Urothelium cell line (cell line): ENCODE measurements at regions not wholly inside any gene's neighbourhood (a gene's known extent, or its start where the extent isn't known, plus 50 kb on each side); places are given as distances from the start of the nearest gene placed in this dataset.
A peak's percentile ranks its signal among the peaks of the same experiment; 100 is the strongest.

Experiments
- DNase-seq: peaks from one replicate; pipeline ENCODE4 v3.0.0; 2011; ENCODE audit warnings: low spot score, mixed read lengths
- FAIRE-seq: peaks from 2 replicates; lab custom pipeline; 2011; peaks lifted over from hg19 to GRCh38; lab: Jason Lieb, UNC

DNA sequence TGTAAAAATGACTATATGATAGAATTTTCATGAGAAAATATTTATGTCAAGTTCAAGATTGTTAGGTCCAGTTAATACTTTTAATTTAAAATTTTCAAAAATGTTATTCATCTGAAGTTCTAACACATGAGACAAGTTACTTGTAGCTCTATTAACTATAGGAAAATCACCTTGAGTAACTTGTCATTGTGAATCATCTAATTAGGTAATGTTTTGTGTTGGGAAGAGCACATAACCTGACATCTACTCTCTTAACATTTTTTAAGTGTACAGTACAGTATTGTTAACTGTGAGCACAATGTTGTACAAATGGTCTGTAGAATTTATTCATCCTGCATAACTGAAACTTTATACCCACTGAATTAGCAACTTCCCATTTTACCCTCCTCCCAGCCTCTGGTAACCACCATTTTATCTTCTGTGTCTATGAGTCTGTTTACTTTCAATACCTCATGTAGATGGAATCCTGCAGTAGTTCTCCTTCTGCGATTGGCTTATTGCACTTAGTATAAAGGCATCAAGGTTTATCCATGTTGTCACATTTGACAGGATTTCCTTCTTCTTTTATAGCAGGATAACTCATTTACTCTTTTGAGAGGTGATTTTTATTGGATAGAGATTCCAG, 54.6 kb downstream of the ARL4A start:
- no peak for FAIRE-seq

DNA sequence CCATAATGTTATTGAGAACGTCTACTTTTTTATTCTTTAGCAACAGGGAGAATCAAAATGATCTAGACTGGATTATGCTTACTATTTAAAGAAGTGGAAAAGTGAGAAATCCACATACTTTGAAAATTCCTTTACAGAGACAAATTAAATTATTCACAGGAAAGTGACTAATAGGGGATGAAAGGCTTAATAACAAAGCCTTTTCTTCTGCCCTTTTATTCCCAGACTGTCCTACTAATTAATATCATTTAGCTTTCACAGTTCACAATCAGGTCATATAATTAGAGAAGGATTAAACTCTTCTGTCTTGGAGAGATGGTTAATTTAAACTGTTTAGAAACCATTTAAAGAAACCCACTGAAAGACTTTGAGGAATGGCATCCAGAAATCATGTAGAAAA, 58.8 kb downstream of the ARL4A start:
- no peak for DNase-seq
- FAIRE-seq, result no peak

More for the DNA sequence above, 54.6 kb downstream of the ARL4A start:
- DNase-seq, result no peak

DNA sequence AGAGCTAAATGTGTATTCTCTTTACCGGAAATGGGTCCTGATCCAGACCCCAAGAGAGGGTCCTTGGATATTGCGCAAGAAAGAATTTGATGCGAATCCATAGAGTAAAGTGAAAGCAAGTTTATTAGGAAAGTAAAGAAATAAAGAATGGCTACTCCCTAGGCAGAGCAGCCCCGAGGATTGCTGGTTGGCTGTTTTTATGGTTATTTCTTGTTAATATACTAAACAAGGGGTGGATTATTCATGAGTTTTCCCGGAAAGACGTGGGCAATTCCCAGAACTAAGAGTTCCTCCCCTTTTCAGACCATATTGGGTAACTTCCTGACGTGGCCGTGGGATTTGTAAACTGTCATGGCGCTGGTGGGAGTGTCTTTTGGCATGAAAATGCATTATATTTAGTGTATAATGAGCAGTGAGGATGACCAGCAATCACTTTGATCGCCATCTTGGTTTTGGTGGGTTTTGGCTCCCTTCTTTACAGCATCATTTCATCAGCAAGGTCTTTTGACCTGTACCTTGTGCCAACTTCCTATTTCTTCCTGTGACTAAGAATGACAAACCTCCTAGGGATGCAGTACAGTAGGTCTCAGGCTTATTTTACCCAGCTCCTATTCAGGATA, 60.4 kb downstream of the ARL4A start:
- FAIRE-seq, result no peak

DNA sequence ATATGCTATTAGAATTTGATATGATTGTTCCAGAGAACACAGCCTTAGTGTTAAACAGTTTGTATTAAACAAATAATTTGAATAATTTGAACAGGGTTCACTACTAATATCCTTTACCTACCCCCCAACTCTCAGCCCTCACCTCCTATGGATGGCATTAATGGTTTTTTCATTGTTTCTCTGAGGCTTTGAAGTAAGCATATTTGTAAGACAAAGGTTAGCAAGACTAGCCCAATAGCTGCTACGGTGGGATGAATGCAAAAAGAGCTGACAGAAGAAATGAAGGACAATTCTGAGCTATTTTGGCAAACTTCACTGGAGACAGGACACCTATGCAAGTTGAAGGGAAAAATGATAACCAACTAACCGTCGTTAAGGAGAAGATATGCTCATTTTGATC, 61.6 kb downstream of the ARL4A start:
- DNase-seq (no peak), FAIRE-seq (no peak)

More for the DNA sequence above, 60.4 kb downstream of the ARL4A start:
- DNase-seq, result no peak

DNA sequence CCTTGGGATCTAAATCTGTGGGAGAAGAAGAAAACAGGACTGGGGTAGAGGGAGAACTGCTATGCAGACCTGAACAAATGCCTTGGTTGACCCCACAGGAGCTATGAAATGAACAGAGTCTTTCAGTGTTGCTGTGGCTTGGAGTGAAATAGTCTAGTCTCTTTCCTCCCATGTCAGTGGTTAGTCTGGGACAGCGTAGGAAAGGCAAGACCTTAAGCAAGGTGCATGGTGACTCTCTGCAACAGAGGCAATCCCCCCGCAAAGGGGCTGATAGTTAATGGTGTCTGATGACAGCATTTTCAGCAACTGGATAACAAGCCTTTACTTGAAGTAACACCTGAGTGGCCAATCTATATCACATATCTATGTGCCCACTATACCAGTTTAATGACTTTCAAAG, 62.3 kb downstream of the ARL4A start:
- no peak for DNase-seq
- no peak for FAIRE-seq

DNA sequence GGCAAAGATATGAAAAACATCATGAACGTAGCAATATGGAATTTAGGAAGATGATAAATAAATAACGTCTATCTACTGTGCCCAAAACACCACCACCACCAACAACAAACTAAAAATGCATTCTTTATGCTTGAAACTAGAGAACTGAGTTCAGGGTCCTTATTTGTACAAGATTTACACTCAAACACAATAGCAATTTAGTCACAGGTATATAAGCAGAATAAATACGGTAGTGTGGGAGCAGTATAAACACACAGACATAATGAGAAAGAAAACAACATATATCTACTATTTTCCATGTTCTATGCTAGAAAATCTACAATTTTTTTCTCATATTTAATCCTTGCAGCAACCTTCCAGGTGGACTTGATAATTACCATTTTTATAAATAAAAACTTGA, 64.3 kb downstream of the ARL4A start:
- FAIRE-seq (no peak), DNase-seq (no peak)

DNA sequence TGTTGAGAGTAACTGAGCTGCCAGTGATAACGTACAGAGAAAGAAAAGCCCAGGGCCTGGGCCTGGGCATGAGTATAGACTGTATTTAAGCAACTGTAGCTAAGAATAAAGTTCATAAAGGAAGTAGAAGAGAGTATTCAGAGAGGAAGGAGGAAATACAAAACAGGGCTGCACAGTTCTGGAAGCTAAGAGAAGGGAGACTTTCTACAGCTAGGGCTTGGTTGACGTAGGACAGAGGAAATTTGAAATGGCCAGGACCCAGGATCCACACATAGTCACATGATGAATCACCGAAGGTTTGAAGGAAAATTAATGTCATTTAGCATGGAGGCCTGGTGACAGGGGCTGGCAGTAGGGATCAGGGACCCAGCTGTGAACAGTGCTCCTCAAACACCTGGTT, 66.7 kb downstream of the ARL4A start:
- FAIRE-seq, result no peak
- DNase-seq, result peak; percentile 18

DNA sequence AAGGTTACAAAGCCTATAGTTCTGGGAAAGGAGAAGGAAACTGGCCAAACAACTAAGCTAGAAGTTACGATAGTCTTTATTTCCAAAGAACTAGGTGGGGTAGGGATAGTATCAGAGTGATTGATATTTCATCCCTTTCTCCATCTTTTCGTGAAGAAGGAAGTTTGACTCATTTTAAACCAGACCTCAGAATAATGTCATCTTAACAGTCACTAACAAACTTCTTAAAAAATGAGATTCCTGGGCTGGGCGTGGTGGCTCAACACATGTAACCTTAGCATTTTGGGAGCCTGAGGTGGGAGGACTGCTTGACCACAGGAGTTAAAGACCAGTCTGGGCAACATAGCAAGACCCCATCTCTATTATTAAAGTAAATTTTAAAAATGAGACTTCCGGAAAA, 69.4 kb downstream of the ARL4A start:
- FAIRE-seq, result no peak

DNA sequence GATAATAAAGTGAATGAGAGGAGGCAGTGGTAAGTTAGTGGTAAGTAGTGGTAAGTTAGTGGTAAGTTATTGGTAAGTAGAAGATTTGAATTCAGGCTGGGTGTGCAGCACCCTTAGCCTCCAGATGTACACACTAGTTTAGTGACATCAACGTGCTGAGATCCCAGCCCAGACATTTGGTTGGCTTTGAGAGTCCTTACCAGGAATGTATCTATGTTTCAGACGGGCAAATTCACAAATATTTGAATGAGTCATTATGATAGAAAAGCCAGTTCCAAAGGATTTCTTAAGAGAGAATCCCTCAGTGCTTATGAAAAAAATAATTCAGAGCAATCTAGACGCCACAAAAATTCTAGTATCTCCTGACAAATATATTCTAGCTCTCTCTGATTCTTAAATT, 70.0 kb downstream of the ARL4A start:
- DNase-seq (peak; percentile 35), FAIRE-seq (no peak)

More for the DNA sequence above, 69.4 kb downstream of the ARL4A start:
- DNase-seq, result no peak

DNA sequence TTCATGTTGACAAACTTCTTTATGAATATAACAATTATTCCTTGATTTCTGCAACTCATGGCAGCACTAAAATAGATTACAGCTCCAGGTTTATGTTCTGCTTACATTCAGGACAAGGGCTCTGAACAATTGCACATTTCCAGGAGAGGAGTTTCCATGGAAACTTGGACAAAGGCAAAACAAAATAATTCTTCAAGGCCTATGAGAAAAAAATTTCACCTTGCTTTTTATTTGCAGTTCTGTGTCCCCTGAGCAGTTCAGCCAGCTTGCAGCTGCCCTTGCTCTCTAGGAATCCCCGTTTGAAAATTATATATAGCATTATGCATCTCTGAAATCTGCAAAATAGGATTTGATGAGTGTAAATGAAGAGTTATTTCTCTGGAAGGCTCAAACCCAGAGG, 71.7 kb downstream of the ARL4A start:
- DNase-seq (no peak), FAIRE-seq (no peak)

DNA sequence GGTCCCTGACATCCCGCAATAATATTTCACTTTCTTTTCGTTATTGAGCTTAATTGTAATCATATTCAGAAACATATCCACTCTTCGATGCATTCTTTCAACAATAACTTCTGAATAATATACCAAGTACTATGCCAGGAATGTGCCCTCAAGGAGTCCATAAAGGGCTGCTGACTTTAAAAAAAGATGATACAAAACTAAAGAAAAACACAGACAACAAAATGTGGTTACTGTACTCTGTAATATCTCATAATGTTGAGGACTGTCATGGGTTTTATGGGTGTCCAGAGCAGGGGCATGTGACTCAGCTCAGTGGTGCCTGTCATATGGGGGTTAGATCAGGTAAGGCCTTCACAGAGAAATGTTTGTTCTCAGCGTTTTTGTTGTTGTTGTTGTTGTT, 73.7 kb downstream of the ARL4A start:
- FAIRE-seq, result no peak
- no peak for DNase-seq

DNA sequence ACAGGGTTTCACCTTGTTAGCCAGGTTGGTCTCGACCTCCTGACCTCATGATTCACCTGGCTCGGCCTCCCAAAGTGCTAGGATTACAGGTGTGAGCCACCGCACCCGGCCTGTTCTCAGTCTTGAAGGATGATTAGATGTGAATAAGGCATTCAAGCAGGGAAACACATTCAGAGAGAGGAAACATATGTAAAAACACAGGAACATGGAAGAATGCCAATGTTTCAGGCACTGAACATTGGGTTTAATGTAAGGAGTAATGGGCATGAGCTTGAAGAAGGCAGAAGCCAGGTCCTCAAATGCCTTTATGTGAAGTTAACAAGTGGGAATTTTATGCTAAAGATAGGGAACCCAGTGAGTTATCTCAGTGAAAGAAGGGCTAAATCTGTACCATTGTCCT, 74.3 kb downstream of the ARL4A start:
- FAIRE-seq (no peak), DNase-seq (no peak)

DNA sequence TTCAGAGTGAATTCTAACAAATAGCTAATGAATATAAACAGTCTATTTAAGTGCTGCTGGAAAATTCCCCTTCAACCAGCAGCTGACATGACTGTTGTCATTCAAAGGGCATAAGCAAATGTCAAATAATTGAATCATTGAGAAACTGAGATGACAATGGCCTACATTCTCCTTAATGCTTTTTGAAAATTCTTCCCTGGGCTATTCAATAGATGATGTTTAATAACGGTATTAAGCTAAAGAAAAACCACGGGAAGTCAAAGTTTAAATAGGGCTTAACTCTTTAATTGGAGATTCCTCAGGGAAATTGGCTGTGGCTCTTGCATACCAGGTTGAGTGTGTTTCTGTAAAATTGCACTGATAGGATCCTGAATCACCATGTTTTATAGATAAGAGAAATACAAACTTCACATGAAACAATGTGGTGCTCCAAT, 77.0 kb downstream of the ARL4A start:
- DNase-seq, result no peak
- FAIRE-seq, result no peak

DNA sequence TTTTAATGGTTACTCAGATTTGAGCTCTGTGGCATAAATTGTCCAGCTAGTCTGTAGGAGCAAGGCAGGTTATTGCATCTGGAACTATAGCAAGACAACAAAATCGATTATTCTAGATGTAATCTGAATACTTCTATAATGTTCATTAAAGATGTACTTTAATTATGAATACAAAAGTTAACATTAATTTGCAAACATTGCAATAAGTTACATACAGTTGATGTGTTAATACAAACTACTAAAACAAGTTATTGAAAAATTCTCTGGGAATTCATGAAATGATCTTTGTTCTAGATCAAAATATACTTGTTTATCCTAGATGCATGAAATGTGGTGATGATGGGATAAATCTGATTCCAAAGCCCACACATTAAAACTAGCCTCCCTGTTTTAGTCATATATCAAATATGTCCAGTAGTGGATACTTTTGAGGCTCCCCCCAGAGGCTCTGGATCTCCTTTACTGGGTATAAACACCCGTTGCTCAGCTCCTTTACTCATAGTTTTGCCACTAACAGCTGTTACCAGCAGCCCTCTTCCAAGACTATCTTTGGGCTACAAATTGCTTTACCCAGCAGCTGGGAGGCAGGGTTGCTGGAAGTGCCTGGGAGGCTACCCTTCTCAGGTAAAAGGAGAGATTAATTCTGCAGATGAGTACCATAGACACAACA, 78.1 kb downstream of the ARL4A start:
- no peak for DNase-seq
- no peak for FAIRE-seq

DNA sequence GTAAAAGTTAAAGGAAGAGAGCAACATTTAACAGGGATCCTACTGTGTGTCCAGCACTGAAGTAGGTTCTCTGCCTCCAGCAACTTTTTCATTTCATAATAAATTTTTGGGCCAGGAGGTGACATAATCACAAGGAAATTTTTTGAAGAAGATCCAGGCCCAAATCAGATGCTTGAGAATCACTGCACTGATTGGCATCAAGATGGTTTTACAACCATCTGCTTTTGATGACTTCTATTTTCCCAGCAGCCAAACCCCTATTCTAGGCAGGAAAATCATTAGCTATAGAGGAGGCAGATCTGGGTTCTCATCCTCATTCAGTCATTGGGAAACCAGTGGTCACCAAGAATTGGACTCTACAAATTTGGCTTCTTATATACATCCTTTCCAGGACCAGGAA, 79.0 kb downstream of the ARL4A start:
- FAIRE-seq (no peak), DNase-seq (no peak)

DNA sequence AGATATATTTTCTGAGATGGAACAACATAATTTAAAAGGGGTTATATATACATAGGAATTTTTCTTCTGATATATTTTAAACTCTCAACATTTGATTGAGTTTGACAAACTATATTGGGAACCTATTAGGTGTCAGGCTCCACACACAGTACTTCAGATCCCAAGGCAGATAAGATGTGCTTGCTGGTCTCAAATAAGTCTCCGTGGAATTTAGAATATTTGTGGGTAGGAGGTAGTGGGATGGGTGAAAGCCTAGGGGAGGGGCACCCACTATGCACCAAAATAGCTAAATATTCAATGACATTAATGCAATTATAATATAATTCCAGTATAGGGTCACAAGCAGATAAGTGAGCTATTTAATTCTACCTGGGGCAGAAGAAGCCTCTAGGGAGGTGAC, 81.5 kb downstream of the ARL4A start:
- FAIRE-seq, result no peak

DNA sequence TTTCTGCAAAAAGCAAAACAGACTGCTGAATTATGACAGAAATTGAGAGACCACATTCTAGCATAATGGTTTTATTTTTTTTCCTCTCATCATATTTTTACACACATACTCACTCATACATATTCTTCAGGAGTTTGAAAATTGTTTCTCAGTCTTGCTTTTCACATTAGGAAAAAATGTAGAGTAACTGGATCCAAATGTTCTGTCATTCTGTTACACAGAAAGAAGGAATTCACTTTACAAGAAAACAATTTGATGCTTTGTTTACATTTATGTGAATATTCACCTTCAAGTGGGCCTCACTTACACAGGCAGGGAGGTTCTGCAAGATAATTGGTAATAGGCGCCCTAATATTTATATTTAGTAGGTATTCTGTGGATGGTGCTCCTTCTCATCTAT, 82.0 kb downstream of the ARL4A start:
- no peak for DNase-seq
- no peak for FAIRE-seq

More for the DNA sequence above, 81.5 kb downstream of the ARL4A start:
- DNase-seq, result no peak

DNA sequence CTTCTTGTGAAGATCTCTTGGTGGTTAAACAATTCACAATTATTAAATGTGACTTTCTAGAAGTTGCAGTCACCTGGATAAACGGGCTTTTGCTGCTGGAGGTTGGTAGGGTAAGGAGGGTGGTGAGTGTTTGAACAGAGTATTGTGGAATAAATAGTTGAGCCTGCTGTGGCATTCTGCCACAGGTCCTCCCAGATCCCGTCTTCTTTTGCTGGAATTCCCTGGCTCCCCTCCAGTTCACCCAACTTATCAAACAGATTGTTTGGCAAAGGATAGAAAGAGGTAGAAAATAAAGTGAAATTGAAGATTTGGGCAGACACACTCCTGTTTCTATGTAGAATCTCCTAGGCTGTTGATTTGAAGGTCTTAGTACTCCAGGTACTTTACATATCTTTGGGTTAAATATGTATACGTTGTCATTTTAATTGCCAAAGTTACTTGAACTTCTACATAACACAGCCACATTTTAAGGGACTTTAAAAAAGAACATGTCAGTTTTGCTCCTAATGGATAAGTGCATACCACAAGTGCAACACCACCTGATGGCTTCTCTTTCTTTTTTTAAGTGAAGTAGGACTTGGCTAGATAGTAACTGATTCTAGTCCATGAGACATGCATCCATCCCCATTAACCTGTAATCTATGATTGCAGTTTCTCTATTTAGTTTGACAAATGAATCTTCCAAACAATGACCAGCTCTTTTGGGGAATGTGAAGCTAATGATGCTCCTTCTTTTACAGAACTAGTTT, 83.0 kb downstream of the ARL4A start:
- FAIRE-seq, result no peak
- DNase-seq, result peak; percentile 48

DNA sequence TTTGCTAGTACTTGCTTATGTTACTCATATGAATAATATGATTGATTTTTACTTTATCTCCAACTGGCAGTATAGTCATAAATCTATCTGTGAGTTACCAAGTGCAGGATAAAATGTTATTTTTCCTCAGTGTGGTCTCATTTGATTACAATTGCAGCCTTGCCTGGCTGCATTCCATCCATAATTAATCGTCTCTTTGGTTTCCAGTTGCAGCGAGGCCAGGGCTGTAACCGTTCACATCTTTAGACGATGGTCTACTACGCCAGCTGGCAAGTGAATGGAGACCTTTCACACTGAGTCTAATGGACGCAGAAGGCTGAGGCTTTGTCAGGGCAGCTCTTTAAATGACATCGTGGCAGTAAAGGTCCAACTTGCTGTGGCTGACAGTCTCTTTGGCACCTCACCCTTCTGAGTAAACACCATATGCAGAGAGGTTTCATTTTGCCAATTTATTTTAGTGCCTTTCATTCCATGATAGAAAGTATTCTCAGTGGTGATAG, 84.0 kb downstream of the ARL4A start:
- peak; percentile 78 for FAIRE-seq

DNA sequence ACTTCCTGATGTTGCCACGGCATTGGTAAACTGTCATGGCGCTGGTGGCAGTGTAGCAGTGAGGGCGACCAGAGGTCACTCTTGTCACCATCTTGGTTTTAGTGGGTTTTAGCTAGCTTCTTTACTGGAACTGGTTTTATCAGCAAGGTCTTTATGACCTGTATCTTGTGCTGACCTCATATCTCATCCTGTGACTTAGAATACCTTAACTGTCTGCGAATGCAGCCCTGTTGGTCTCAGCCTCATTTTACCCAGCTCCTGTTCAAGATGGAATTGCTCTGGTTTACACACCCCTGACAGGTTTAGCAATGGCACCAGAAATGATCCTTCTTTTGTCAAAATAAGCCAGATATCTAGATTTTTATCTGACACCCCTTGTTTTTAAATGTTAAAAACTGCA, 85.3 kb downstream of the ARL4A start:
- no peak for FAIRE-seq
- no peak for DNase-seq

More for the DNA sequence above, 84.0 kb downstream of the ARL4A start:
- DNase-seq, result no peak

DNA sequence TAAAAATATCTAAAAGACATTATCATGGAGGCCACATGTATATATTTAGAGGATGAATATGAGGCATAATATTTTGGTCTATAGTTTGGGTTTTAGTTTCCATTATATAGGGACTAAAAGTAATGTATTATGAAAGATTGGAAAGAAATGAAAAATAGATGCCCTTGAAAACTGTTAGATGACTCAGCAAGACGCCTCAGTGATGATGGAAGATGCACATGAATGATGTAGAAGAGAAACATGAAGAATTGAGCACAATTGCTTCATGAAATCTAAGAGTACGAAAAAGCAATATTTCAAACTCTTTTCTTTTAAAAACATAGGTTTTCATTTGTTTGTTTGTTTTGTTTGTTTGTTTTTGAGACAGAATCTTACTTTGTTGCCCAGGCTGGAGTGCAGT, 89.8 kb downstream of the ARL4A start:
- FAIRE-seq, result no peak
- no peak for DNase-seq
